Small intestine (tissue), 7 donors: ENCODE measurements at regions not wholly inside any gene's neighbourhood (a gene's known extent, or its start where the extent isn't known, plus 50 kb on each side); places are given as distances from the start of the nearest gene placed in this dataset.

ENCODE experiments used
- DNase-seq, 2 donors: peaks; one replicate each; pipeline versions ENCODE4 v3.0.0 to v3.0.0-alpha.2; 2013
- FAIRE-seq: peaks from 2 replicates; lab custom pipeline; 2012; peaks lifted over from hg19 to GRCh38; lab: Jason Lieb, UNC
- H3K27ac ChIP-seq, 3 donors: one replicate each; pipeline ENCODE4 v1.5.1; 2013; ENCODE audit warnings: low read length in 2 of 3, mild to moderate bottlenecking in 2 of 3, control low read depth in 1 of 3, inconsistent platforms in 1 of 3, low read depth in 1 of 3, moderate library complexity in 1 of 3
- H3K27me3 ChIP-seq, 3 donors: one replicate each; pipeline ENCODE4 v1.6.1; 2013; ENCODE audit warnings: low read length in 3 of 3, inconsistent platforms in 1 of 3; ENCODE audit not compliant: control insufficient read depth in 3 of 3, insufficient read depth in 3 of 3
- H3K36me3 ChIP-seq, 3 donors: one replicate each; pipeline ENCODE4 v1.6.1; 2013; ENCODE audit warnings: low read length in 3 of 3, inconsistent platforms in 1 of 3, low read depth in 1 of 3, mild to moderate bottlenecking in 1 of 3, moderate library complexity in 1 of 3; ENCODE audit not compliant: control insufficient read depth in 3 of 3, insufficient read depth in 2 of 3
- H3K4me1 ChIP-seq, 3 donors: one replicate each; pipeline ENCODE4 v1.6.1; 2013; ENCODE audit warnings: low read length in 2 of 3, inconsistent platforms in 1 of 3, low read depth in 1 of 3, mild to moderate bottlenecking in 1 of 3, moderate library complexity in 1 of 3; ENCODE audit not compliant: control insufficient read depth in 3 of 3, insufficient read depth in 2 of 3
- H3K4me3 ChIP-seq, 3 donors: one replicate each; pipeline ENCODE4 v1.5.1; 2013; ENCODE audit warnings: low read length in 3 of 3, control low read depth in 1 of 3, inconsistent platforms in 1 of 3, low read depth in 1 of 3, mild to moderate bottlenecking in 1 of 3, moderate library complexity in 1 of 3
- H3K9me3 ChIP-seq, 2 donors: one replicate each; pipeline ENCODE4 v1.6.1; 2013; ENCODE audit warnings: low read depth in 1 of 2, low read length in 1 of 2; ENCODE audit not compliant: control insufficient read depth in 2 of 2, insufficient read depth in 1 of 2
- WGBS, 3 donors: extraction: QIAGEN DNeasy Blood & Tissue Kit; methylation state at CpG; one replicate each; pipeline ENCODE4 v1.1.7; 2013; 5-methylcytosine and 5-hydroxymethylcytosine counted together
- donor health status: healthy with polysubstance abuse.
- donor health status: control.
- donor health status: control.
- donor health status: Bipolar disorder and iron deficiency.
- donor health status: healthy.

GRCh38 chr6:56745081-56745480 is 102.4 kb upstream of the DST start:
- Histone ChIP-seq H3K4me3 (no peak overlapping the region), H3K27me3 (no peaks in the 10 kb centered on the region), H3K9me3 (no peaks in the 10 kb centered on the region), H3K27ac (no peak overlapping the region), H3K36me3 (no peaks in the 10 kb centered on the region), H3K4me1 (peaks cover 0 to 9% (median 3%) of the 10 kb centered on the region in 3 donors)
- FAIRE-seq: no peak
- WGBS, 3 donors: 74 to 81% (median 81%) methylated on average over 2 of the region's 2 CpGs
- no peak for DNase-seq

DNA sequence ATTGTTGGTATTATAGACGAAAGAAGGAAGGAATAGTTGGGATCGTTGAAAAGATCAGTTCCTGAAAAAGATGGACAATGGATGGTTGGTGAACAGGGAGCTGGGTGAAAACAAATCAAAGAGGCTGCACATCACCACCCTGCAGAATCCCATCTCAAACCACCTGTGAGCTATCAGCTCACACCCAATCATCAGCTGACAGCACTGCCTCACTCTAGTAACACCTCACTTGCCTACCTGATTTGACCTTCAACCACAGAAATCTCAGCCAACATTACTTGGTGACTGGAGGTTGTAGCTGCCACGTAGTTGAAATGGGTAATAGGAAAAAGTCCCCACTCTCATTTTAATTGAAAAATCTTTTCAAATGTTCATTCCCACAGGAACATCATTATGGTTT is 101.8 kb upstream of the DST start:
- peak in 1 of 2 donors; percentile 21 for DNase-seq

DNA sequence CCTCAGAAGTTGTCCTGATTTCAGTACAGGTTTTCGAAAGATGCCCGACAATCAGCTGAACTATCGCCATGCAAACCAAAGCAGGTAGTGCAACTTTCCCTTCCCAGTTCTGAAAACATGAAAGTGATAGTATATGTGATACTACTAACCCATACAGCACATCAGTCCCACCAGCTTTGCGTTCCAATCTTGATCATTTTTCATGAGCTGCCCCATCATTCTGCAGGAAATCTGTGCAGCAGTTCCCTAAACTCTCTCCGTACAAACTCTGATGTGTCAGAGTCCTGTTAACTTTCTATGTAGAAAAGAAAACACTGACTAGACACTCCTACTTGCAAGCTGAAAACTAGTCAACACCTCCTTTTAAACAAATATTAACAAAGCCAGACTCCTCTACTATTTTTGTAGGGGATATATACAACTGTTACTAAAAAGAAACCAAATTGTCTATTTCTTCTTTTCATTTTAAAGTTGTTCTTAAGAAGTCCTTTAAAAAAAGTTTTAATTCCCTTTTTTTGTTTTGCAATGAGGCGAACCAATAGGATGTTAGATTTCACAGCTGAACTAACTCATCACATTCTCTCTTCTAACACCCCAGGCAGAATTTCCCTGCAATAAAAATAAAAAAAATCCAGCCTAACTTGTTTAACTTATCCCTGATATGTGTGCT is 99.6 kb upstream of the DST start:
- H3K27me3 ChIP-seq: no peaks in the 10 kb centered on the region
- DNase-seq (no peak), FAIRE-seq (no peak)
- peaks cover 0 to 10% (median 3%) of the 10 kb centered on the region in 3 donors for H3K4me1 ChIP-seq
- no peak overlapping the region for H3K27ac ChIP-seq
- H3K4me3 ChIP-seq: no peak overlapping the region
- no peaks in the 10 kb centered on the region for H3K9me3 ChIP-seq
- 41 to 57% (median 56%) methylated on average over 6 of the region's 6 CpGs for WGBS, 3 donors
- no peaks in the 10 kb centered on the region for H3K36me3 ChIP-seq

More for the DNA sequence above, 101.8 kb upstream of the DST start:
- H3K27ac ChIP-seq: no peak overlapping the region
- no peaks in the 10 kb centered on the region for H3K27me3 ChIP-seq
- FAIRE-seq: no peak
- no peaks in the 10 kb centered on the region for H3K9me3 ChIP-seq
- peaks cover 0 to 10% (median 3%) of the 10 kb centered on the region in 3 donors for H3K4me1 ChIP-seq
- 54 to 70% (median 55%) methylated on average over 3 of the region's 3 CpGs for WGBS, 3 donors
- no peaks in the 10 kb centered on the region for H3K36me3 ChIP-seq
- H3K4me3 ChIP-seq: no peak overlapping the region

DNA sequence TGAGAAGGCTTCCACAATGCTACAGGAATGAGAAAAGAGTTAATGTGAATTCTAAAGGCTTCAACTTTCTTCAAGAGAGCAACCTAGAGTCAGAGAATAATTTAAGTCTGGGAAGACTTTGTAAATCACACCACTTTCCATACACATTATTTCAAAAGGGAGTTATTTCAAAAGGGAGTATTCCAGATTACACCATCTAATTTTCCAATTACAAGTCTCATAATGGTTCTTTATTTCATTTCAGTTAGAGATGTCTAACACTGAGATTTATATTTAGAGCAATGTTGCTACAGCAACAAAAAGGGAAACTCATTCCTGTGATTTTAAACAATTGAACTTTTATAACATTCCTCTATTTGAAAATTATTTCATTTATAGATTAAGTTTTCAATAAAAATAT is 98.8 kb upstream of the DST start:
- Histone ChIP-seq H3K4me3 (no peak overlapping the region), H3K9me3 (no peaks in the 10 kb centered on the region), H3K27me3 (no peaks in the 10 kb centered on the region), H3K27ac (no peak overlapping the region), H3K36me3 (no peaks in the 10 kb centered on the region), H3K4me1 (peaks cover 0 to 10% (median 3%) of the 10 kb centered on the region in 3 donors)
- no peak for FAIRE-seq
- no peak for DNase-seq

DNA sequence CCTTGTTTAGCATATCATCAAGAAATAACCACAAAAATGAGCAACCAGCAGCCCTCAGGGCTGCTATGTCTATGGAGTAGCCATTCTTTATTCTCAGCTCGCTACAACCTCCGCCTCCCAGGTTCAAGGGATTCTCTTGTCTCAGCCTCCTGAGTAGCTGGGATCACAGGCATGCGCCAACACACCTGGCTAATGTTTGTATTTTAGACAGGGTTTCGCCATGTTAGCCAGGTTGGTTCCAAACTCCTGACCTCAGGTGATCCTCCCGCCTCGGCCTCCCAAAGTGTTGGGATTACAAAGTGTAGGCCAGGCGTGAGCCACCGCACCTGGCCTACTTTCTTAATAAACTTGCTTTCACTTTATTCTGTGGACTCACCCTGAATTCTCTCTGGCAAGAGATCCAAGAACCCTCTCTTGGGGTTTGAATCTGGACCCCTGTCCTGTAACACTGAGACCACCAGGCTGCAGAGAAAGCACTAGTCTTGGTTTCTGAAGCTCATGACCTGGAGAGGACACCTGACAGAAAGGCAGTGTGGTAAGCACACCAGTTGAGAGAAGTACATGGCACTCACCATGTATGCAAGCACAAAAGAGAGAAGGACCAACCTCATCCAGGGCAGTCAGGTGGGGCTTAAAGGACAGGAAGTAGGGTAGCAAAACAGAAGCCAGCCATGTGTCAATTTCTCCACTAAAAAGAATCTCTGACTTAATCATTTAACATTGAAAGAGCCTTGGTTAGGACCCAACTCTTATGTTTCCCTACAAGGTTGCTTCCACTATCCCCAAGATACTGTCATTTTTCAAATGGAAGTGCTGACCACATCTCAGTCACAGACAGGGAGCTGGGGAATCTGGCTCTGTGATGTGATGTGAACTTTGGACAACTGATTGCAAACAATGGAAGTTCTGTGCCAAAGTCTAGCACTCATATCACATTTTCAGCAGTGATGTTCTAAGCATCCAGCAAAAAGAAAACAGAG is 97.4 kb upstream of the DST start:
- H3K9me3 ChIP-seq: no peaks in the 10 kb centered on the region
- H3K27ac ChIP-seq: peak overlapping the region in 1 of 3 donors; percentile 72
- H3K27me3 ChIP-seq: no peaks in the 10 kb centered on the region
- no peak overlapping the region for H3K4me3 ChIP-seq
- WGBS, 3 donors: 91 to 97% (median 96%) methylated on average over 8 of the region's 8 CpGs
- no peaks in the 10 kb centered on the region for H3K36me3 ChIP-seq
- DNase-seq (peak in 1 of 2 donors; percentile 76), FAIRE-seq (no peak)
- H3K4me1 ChIP-seq: peaks cover 0 to 10% (median 3%) of the 10 kb centered on the region in 3 donors

DNA sequence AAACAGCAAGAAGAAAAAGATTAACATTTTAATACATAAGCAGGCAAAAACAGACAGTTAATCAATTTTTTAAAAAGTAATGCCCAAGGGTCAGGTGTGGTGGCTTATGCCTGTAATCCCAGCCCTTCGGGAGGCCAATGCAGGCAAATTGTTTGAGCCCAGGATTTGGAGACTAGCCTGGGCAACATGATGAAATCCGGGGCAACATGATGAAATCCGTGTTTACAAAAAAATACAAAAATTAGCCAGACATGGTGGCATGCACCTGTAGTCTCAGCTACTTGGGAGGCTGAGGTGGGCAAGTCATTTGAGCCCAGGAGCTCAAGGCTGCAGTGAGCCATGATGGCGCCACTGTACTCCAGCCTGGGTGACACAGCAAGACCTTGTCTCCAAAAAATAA is 94.1 kb upstream of the DST start:
- Histone ChIP-seq H3K36me3 (no peaks in the 10 kb centered on the region), H3K4me1 (peaks cover 0 to 5% (median 0%) of the 10 kb centered on the region in 3 donors), H3K27me3 (no peaks in the 10 kb centered on the region), H3K9me3 (no peaks in the 10 kb centered on the region), H3K4me3 (no peak overlapping the region), H3K27ac (no peak overlapping the region)
- 83 to 93% (median 87%) methylated on average over 4 of the region's 4 CpGs for WGBS, 3 donors
- DNase-seq (no peak), FAIRE-seq (no peak)

DNA sequence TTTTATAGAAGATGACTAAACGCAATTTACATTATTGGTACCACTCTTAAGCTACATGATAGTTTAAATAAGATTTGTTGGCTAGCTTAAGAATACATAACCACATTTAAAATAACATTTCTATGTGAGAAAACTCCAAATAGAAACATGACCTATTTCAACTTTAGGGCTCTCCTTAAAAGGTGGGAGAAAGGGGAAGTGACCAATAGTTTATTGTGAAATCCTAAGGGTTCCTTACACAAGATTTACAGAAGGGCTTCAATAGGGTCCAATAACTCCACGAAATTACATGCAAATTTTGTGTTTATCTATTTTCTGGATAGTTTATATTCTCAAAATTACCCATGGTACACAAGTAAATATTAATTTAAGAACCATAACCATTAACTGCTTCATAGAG is 91.6 kb upstream of the DST start:
- FAIRE-seq (no peak), DNase-seq (no peak)
- Histone ChIP-seq H3K27ac (no peak overlapping the region), H3K4me1 (no peaks in the 10 kb centered on the region), H3K9me3 (no peaks in the 10 kb centered on the region), H3K27me3 (no peaks in the 10 kb centered on the region), H3K36me3 (no peaks in the 10 kb centered on the region), H3K4me3 (no peak overlapping the region)
- 61 to 73% (median 64%) methylated on average over 2 of the region's 2 CpGs for WGBS, 3 donors

GRCh38 chr6:56733211-56733697 is 90.6 kb upstream of the DST start:
- DNase-seq (no peak), FAIRE-seq (no peak)
- 95 to 100% (median 97%) methylated on average over 1 of the region's 1 CpG for WGBS, 3 donors
- H3K36me3 ChIP-seq: no peaks in the 10 kb centered on the region
- H3K27me3 ChIP-seq: no peaks in the 10 kb centered on the region
- H3K4me3 ChIP-seq: no peak overlapping the region
- H3K4me1 ChIP-seq: peaks cover 0 to 6% (median 0%) of the 10 kb centered on the region in 3 donors
- no peak overlapping the region for H3K27ac ChIP-seq
- H3K9me3 ChIP-seq: no peaks in the 10 kb centered on the region
